GM10248 (cell line): ENCODE measurements at regions not wholly inside any gene's neighbourhood (a gene's known extent, or its start where the extent isn't known, plus 50 kb on each side); places are given as distances from the start of the nearest gene placed in this dataset.

Experiments
- CTCF ChIA-PET: fragments of 300-600 bp; sonication (Branson Sonifier 250); formaldehyde crosslinking; extraction: SDS; loops from one replicate; lab custom pipeline; 2021; ENCODE audit warnings: antibody characterized with exemption; lab: Yijun Ruan, JAX
- POLR2A ChIA-PET: fragments of 350-650 bp; sonication (Branson Sonifier 250); formaldehyde crosslinking; extraction: SDS; loops from one replicate; lab custom pipeline; 2020; ENCODE audit warnings: antibody characterized with exemption; lab: Yijun Ruan, JAX
- DNase-seq: peaks from one replicate; pipeline ENCODE4 v3.0.0; 2012; ENCODE audit errors: extremely low spot score
- TF ChIP-seq, protein P1 (sequence below): IDR thresholded peaks from 2 replicates; pipeline ENCODE4 v1.5.1; 2012; ENCODE audit warnings: mild to moderate bottlenecking, low read depth; ENCODE audit errors: extremely low read depth, missing control alignments, control extremely low read depth

GRCh38 chr13:97648171-97648880, 214.4 kb downstream of the RAP2A start:
- ChIA-PET POLR2A (no interaction called here), CTCF (no interaction called here)
- no peak for DNase-seq
- TF ChIP-seq, protein P1, sequence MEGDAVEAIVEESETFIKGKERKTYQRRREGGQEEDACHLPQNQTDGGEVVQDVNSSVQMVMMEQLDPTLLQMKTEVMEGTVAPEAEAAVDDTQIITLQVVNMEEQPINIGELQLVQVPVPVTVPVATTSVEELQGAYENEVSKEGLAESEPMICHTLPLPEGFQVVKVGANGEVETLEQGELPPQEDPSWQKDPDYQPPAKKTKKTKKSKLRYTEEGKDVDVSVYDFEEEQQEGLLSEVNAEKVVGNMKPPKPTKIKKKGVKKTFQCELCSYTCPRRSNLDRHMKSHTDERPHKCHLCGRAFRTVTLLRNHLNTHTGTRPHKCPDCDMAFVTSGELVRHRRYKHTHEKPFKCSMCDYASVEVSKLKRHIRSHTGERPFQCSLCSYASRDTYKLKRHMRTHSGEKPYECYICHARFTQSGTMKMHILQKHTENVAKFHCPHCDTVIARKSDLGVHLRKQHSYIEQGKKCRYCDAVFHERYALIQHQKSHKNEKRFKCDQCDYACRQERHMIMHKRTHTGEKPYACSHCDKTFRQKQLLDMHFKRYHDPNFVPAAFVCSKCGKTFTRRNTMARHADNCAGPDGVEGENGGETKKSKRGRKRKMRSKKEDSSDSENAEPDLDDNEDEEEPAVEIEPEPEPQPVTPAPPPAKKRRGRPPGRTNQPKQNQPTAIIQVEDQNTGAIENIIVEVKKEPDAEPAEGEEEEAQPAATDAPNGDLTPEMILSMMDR, result no peak

GRCh38 chr13:97648881-97649224, 214.9 kb downstream of the RAP2A start:
- CTCF ChIA-PET, result no interaction called here
- POLR2A ChIA-PET, result no interaction called here

DNA sequence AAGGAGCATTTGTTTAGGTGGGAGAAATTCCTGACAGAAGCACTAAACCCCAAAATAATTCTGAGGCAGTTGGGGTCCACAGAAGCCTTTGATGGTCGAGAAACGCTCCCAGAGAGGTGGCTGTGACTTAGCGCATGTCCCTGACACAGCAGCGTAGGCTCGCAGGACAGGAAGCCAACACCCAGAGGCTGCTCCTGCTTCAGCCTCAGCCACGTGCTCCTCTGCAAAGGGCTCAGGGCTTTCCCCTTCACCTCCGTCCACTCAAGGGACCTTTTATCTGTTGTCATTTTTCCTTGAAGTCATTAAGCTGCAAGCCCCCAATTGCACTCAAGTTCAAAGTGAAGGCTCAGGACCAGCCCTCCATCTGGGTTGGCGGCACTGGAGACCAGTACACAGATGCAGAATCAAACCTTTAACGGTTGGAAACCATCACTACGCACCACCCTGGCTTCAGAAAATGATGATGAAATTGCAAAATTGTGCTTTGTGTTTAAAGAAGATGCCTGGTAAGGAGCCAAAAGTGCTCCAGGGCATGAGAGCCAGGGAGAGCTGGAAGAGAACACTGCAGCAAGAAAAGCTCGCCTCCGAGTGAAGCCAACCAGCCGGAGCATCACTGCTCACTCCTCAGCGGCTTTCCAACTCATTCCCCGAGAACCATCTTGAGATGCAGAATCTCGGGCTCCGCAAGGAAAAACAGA, 219.6 kb downstream of the RAP2A start:
- TF ChIP-seq, protein P1, result no peak
- CTCF ChIA-PET, result interaction anchor here (1.4 kb wide), 1 partner anchor 35 kb away, joined by 3 read pairs; no protein-coding TSS in a partner anchor
- DNase-seq, result no peak
- POLR2A ChIA-PET, result no interaction called here

More at GRCh38 chr13:97648881-97649224, 214.9 kb downstream of the RAP2A start:
- TF ChIP-seq, protein P1, result no peak
- DNase-seq, result no peak

DNA sequence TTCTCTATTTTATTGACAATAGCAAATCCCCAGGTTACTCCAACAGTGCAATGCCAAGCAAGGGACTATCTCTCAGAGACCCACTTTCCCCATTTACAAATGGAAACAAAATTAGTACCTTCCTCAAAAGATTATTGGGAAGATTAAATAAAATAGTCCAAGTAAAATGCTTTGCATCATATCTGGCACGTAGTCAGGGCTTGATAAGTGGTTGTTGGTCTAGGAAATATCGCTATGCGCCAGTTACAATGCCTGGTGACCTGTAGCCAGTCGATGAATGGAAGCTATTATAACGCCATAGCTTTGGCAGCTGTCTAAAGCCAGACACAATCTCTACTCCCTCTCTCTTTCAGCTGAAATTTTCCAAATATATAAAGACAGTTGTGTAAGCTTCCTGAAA, 220.3 kb downstream of the RAP2A start:
- POLR2A ChIA-PET, result no interaction called here
- TF ChIP-seq, protein P1, result no peak
- CTCF ChIA-PET, result interaction anchor here (1.4 kb wide), 1 partner anchor 35 kb away, joined by 3 read pairs; no protein-coding TSS in a partner anchor
- DNase-seq, result no peak

- CTCF ChIA-PET, result interaction anchor here (1.2 kb wide), 1 partner anchor 39 kb away, joined by 3 read pairs; no protein-coding TSS in a partner anchor
Measured at GRCh38 chr13:97658556-97658955, 224.6 kb downstream of the RAP2A start.

DNA sequence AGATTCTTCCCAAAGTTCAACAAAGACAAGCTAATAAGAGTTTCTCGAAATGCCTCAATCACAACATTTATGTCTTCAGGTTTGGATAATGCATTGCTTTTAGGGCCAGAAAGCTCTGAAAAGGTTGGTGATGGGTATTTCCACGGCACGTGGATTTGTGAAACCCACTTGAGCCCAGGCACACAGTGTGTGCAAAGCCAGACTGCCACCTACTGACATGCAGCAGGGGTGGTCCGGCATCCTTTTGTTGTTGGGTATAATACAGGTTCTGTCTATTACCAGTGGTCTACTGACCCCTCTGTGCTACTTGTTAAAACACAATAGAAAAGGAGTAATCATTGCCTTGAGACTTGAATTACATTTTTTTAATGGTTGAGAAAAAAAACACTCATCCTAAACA, 225.6 kb downstream of the RAP2A start:
- CTCF ChIA-PET, result interaction anchor here (0.8 kb wide), 1 partner anchor 549 kb away, joined by 3 read pairs; no protein-coding TSS in a partner anchor
- POLR2A ChIA-PET, result no interaction called here
- DNase-seq, result no peak
- TF ChIP-seq, protein P1, result peak; percentile 23

More at GRCh38 chr13:97658556-97658955, 224.6 kb downstream of the RAP2A start:
- no peak for DNase-seq
- POLR2A ChIA-PET, result no interaction called here
- TF ChIP-seq, protein P1, result no peak
